ENCODE measurements at regions not wholly inside any gene's neighbourhood (a gene's known extent, or its start where the extent isn't known, plus 50 kb on each side); places are given as distances from the start of the nearest gene placed in this dataset.

DNA sequence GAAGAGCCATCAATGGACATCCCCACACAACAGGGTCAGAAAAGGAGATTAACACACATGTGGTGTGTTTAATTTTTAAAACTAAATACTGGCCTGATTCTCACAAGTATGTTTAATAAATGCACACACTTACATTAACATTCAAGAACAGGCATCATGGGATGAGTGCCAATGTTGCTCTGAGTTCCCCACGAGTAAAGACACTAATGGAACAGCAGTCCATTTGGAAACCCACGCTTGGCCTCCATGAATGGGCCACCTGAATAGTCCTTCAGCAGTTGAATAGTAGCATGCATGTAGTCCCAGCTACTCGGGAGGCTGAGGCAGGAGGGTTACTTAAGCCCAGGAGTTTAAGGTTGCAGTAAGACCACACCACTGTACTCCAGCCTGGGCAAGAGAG lies 195.2 kb upstream of the IPO5 start:
- WGBS, 2 experiments (ENCODE audit: extremely low coverage in 2 of 2, insufficient read length in 1 of 2), result 0% methylated on average over 1 of the region's 3 CpGs; no CpG with 5 or more reads in 1 of the 2 experiments
- Histone ChIP-seq H3K4ac (ENCODE audit: low read depth, low read length) (no peak overlapping the region), H3K4me1 (ENCODE audit: control insufficient read depth, insufficient read depth, low read length) (no peaks in the 10 kb centered on the region), H4K5ac (ENCODE audit: low read depth, low read length) (no peak overlapping the region), H4K91ac (ENCODE audit: insufficient read depth, low read depth, low read length) (no peak overlapping the region), H3K23ac (ENCODE audit: low read depth, low read length) (no peak overlapping the region), H2BK15ac (ENCODE audit: low read depth, low read length) (no peak overlapping the region), H3K36me3 (ENCODE audit: control insufficient read depth, insufficient read depth, low read length) (no peaks in the 10 kb centered on the region), H3K9ac (ENCODE audit: low read depth, low read length) (no peak overlapping the region), H3K9me3 (ENCODE audit: control insufficient read depth, insufficient read depth, low read length) (no peaks in the 10 kb centered on the region), H3K79me1 (ENCODE audit: low read depth in 1 of 2, low read length in 2 of 2) (no peaks in the 10 kb centered on the region), H2AFZ (replicated peaks; ENCODE audit: low read length, poor library complexity) (no peak overlapping the region), H2BK20ac (ENCODE audit: low read depth, low read length) (no peak overlapping the region), H4K8ac (ENCODE audit: low read depth in 2 of 2, low read length in 2 of 2) (no peak overlapping the region), H3K4me2 (ENCODE audit: low read depth, low read length) (no peak overlapping the region), H3K18ac (ENCODE audit: low read depth, low read length) (no peak overlapping the region), H3K14ac (replicated peaks; ENCODE audit: low read depth, low read length) (no peak overlapping the region), H3K27me3 (ENCODE audit: control insufficient read depth, insufficient read depth, low read length) (peaks cover 3% of the 10 kb centered on the region; the same call in 1 of the 2 replicates), H2AK5ac (ENCODE audit: low read depth, low read length) (no peak overlapping the region), H2BK5ac (ENCODE audit: low read depth, low read length, poor library complexity, severe bottlenecking) (no peak overlapping the region), H3K56ac (ENCODE audit: extremely low read depth, insufficient read depth, low read length) (no peak overlapping the region), H3K27ac (ENCODE audit: insufficient read depth, low read length) (no peak overlapping the region), H4K20me1 (ENCODE audit: insufficient read depth, low read length) (no peaks in the 10 kb centered on the region), H2AK9ac (replicated peaks; ENCODE audit: low read depth, low read length, poor library complexity) (no peak overlapping the region), H2BK120ac (ENCODE audit: low read depth, low read length) (no peak overlapping the region), H3K4me3 (ENCODE audit: insufficient read depth, low read depth, low read length) (no peak overlapping the region), H3K9me1 (ENCODE audit: insufficient read depth, low read length) (no peaks in the 10 kb centered on the region)
- dilution Hi-C loops (cut with HindIII; ENCODE audit: low sequenced_read_pairs, unreplicated experiment) (no loop called here), intact Hi-C loops (cut with micrococcal nuclease) (no loop called here), in situ Hi-C loops (cut with MboI; ENCODE audit: low sequenced_read_pairs) (no loop called here)
- no TSS peak for BruUV-seq (replicated peaks)
- ChIA-PET POLR2A (ENCODE audit: unreplicated experiment) (no interaction called here), CTCF (no interaction called here)
- ATAC-seq (ENCODE audit: low read depth), result no peak
- DNase-seq, result no peak
- no peak for TF ChIP-seq RFX5 (IDR thresholded peaks at IDR 0.05; ENCODE audit: low read depth, low read length)
- no peak for TF ChIP-seq RAD21 (IDR thresholded peaks at IDR 0.05; ENCODE audit: low read length)
- no peak for TF ChIP-seq FOS (IDR thresholded peaks at IDR 0.05; ENCODE audit: low read depth, low read length)
- no peak for TF ChIP-seq CEBPB (IDR thresholded peaks at IDR 0.05; ENCODE audit: low read depth, low read length)
- TF ChIP-seq SMC3 (IDR thresholded peaks at IDR 0.05; ENCODE audit: low read depth, low read length), result no peak
- no peak for TF ChIP-seq MAFK (IDR thresholded peaks at IDR 0.05; ENCODE audit: low read depth, low read length)
- no peak for TF ChIP-seq NFE2L2 (IDR thresholded peaks at IDR 0.05; ENCODE audit: low read depth, low read length)
- TF ChIP-seq, protein P1, sequence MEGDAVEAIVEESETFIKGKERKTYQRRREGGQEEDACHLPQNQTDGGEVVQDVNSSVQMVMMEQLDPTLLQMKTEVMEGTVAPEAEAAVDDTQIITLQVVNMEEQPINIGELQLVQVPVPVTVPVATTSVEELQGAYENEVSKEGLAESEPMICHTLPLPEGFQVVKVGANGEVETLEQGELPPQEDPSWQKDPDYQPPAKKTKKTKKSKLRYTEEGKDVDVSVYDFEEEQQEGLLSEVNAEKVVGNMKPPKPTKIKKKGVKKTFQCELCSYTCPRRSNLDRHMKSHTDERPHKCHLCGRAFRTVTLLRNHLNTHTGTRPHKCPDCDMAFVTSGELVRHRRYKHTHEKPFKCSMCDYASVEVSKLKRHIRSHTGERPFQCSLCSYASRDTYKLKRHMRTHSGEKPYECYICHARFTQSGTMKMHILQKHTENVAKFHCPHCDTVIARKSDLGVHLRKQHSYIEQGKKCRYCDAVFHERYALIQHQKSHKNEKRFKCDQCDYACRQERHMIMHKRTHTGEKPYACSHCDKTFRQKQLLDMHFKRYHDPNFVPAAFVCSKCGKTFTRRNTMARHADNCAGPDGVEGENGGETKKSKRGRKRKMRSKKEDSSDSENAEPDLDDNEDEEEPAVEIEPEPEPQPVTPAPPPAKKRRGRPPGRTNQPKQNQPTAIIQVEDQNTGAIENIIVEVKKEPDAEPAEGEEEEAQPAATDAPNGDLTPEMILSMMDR (conservative IDR thresholded peaks at IDR 0.05; ENCODE audit: low read depth, low read length), result no peak
- TF ChIP-seq, protein P2, sequence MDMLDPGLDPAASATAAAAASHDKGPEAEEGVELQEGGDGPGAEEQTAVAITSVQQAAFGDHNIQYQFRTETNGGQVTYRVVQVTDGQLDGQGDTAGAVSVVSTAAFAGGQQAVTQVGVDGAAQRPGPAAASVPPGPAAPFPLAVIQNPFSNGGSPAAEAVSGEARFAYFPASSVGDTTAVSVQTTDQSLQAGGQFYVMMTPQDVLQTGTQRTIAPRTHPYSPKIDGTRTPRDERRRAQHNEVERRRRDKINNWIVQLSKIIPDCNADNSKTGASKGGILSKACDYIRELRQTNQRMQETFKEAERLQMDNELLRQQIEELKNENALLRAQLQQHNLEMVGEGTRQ (IDR thresholded peaks at IDR 0.05; ENCODE audit: low read depth, low read length), result no peak
- no peak for TF ChIP-seq MAZ (IDR thresholded peaks at IDR 0.05; ENCODE audit: borderline replicate concordance, low read depth, low read length)
- TF ChIP-seq CHD1 (IDR thresholded peaks at IDR 0.05; ENCODE audit: low read depth, low read length), result no peak
- TF ChIP-seq, protein P3, sequence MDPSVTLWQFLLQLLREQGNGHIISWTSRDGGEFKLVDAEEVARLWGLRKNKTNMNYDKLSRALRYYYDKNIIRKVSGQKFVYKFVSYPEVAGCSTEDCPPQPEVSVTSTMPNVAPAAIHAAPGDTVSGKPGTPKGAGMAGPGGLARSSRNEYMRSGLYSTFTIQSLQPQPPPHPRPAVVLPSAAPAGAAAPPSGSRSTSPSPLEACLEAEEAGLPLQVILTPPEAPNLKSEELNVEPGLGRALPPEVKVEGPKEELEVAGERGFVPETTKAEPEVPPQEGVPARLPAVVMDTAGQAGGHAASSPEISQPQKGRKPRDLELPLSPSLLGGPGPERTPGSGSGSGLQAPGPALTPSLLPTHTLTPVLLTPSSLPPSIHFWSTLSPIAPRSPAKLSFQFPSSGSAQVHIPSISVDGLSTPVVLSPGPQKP (IDR thresholded peaks at IDR 0.05; ENCODE audit: borderline replicate concordance, low read depth, low read length), result no peak
- no peak for TF ChIP-seq POLR2A (IDR thresholded peaks at IDR 0.05; ENCODE audit: low read depth, low read length)
- no peak for TF ChIP-seq MXI1 (IDR thresholded peaks at IDR 0.05; ENCODE audit: borderline replicate concordance, low read depth, low read length)
- no peak for TF ChIP-seq RCOR1 (IDR thresholded peaks at IDR 0.05; ENCODE audit: insufficient replicate concordance, low read length)
- no peak for TF ChIP-seq BHLHE40 (IDR thresholded peaks at IDR 0.05; ENCODE audit: low read depth, low read length)
